ENCODE measurements at regions not wholly inside any gene's neighbourhood (a gene's known extent, or its start where the extent isn't known, plus 50 kb on each side); places are given as distances from the start of the nearest gene placed in this dataset.

GRCh38 chr12:46910830-46911229, 85.0 kb upstream of the SLC38A4 start:
- DNase-seq (ENCODE audit: low read depth in 2 of 2) = no peak

- no peak for DNase-seq (ENCODE audit: low read depth in 2 of 2)
Measured at GRCh38 chr12:46914336-46914735, 88.5 kb upstream of the SLC38A4 start.

GRCh38 chr12:46915082-46915481, 89.3 kb upstream of the SLC38A4 start:
- no peak for DNase-seq (ENCODE audit: low read depth in 2 of 2)

- no peak for DNase-seq (ENCODE audit: low read depth in 2 of 2)
Measured at GRCh38 chr12:46915836-46916235, 90.0 kb upstream of the SLC38A4 start.

GRCh38 chr12:46916796-46917419, 91.1 kb upstream of the SLC38A4 start:
- no peak for DNase-seq (ENCODE audit: low read depth in 2 of 2)

GRCh38 chr12:46917821-46918220, 92.0 kb upstream of the SLC38A4 start:
- DNase-seq (ENCODE audit: low read depth in 2 of 2) = no peak

GRCh38 chr12:46918631-46919030, 92.8 kb upstream of the SLC38A4 start:
- no peak for DNase-seq (ENCODE audit: low read depth in 2 of 2)

GRCh38 chr12:46919666-46920400, 94.0 kb upstream of the SLC38A4 start:
- DNase-seq (ENCODE audit: low read depth in 2 of 2) = no peak

- no peak for DNase-seq (ENCODE audit: low read depth in 2 of 2)
Measured at GRCh38 chr12:46920499-46920898, 94.7 kb upstream of the SLC38A4 start.

- no peak for DNase-seq (ENCODE audit: low read depth in 2 of 2)
Measured at GRCh38 chr12:46921048-46921763, 95.4 kb upstream of the SLC38A4 start.

- DNase-seq (ENCODE audit: low read depth in 2 of 2) = no peak
Measured at GRCh38 chr12:46921764-46922133, 96.0 kb upstream of the SLC38A4 start.

GRCh38 chr12:46926526-46926925, 100.7 kb upstream of the SLC38A4 start:
- no peak for DNase-seq (ENCODE audit: low read depth in 2 of 2)

- DNase-seq (ENCODE audit: low read depth in 2 of 2) = no peak
Measured at GRCh38 chr12:46930101-46930500, 104.3 kb upstream of the SLC38A4 start.

GRCh38 chr12:46933947-46934346, 108.2 kb upstream of the SLC38A4 start:
- no peak for DNase-seq (ENCODE audit: low read depth in 2 of 2)

- DNase-seq (ENCODE audit: low read depth in 2 of 2) = no peak
Measured at GRCh38 chr12:46934374-46935111, 108.7 kb upstream of the SLC38A4 start.

- DNase-seq (ENCODE audit: low read depth in 2 of 2) = no peak
Measured at GRCh38 chr12:46935271-46935847, 109.6 kb upstream of the SLC38A4 start.

GRCh38 chr12:46936042-46936441, 110.2 kb upstream of the SLC38A4 start:
- no peak for DNase-seq (ENCODE audit: low read depth in 2 of 2)

GRCh38 chr12:46938071-46938678, 112.4 kb upstream of the SLC38A4 start:
- no peak for DNase-seq (ENCODE audit: low read depth in 2 of 2)

GRCh38 chr12:46941981-46942380, 116.2 kb upstream of the SLC38A4 start:
- DNase-seq (ENCODE audit: low read depth in 2 of 2) = no peak

GRCh38 chr12:46942579-46942978, 116.8 kb upstream of the SLC38A4 start:
- no peak for DNase-seq (ENCODE audit: low read depth in 2 of 2)

- no peak for DNase-seq (ENCODE audit: low read depth in 2 of 2)
Measured at GRCh38 chr12:46944088-46944487, 118.3 kb upstream of the SLC38A4 start.
